OCI-LY1 (cell line): ENCODE measurements at regions not wholly inside any gene's neighbourhood (a gene's known extent, or its start where the extent isn't known, plus 50 kb on each side); places are given as distances from the start of the nearest gene placed in this dataset.
A peak's percentile ranks its signal among the peaks of the same experiment; 100 is the strongest.

Experiments used
- H2AFZ ChIP-seq: fragments of 200-600 bp; sonication (generic), shearing (Covaris generic); 2 replicates; pipeline ENCODE4 v1.6.0; 2014; ENCODE audit warnings: antibody characterized with exemption, mild to moderate bottlenecking, low read length
- H3F3A ChIP-seq: fragments of 200-600 bp; sonication (generic), shearing (Covaris generic); 2 replicates; pipeline ENCODE4 v1.6.0; 2014; ENCODE audit warnings: mild to moderate bottlenecking, antibody characterized with exemption, low read length, moderate library complexity; ENCODE audit not compliant: insufficient read depth
- H3K27ac ChIP-seq: fragments of 200-600 bp; sonication (generic); 2 replicates; pipeline ENCODE4 v1.5.1; 2014; ENCODE audit warnings: low read length, mixed run types, mild to moderate bottlenecking, low read depth; ENCODE audit not compliant: poor library complexity, severe bottlenecking
- H3K27me3 ChIP-seq: fragments of 200-600 bp; sonication (generic); 2 replicates; pipeline ENCODE4 v1.6.0; 2014; ENCODE audit warnings: antibody characterized with exemption, mild to moderate bottlenecking, low read length, moderate library complexity; ENCODE audit not compliant: insufficient read depth
- H3K36me3 ChIP-seq: fragments of 200-600 bp; sonication (generic); 2 replicates; pipeline ENCODE4 v1.6.1; 2014; ENCODE audit warnings: mild to moderate bottlenecking, antibody characterized with exemption, low read length, moderate library complexity, mixed read lengths; ENCODE audit not compliant: insufficient read depth
- H3K4me1 ChIP-seq: fragments of 200-600 bp; sonication (generic); 2 replicates; pipeline ENCODE4 v1.5.1; 2014; ENCODE audit warnings: mild to moderate bottlenecking, low read length, moderate library complexity; ENCODE audit not compliant: insufficient read depth, severe bottlenecking
- H3K4me2 ChIP-seq: fragments of 200-600 bp; sonication (generic), shearing (Covaris generic); 2 replicates; pipeline ENCODE4 v1.6.1; 2014; ENCODE audit warnings: low read length
- H3K4me3 ChIP-seq: fragments of 200-600 bp; sonication (generic); 2 replicates; pipeline ENCODE4 v1.5.1; 2014; ENCODE audit warnings: low read length, low read depth, mild to moderate bottlenecking, mixed read lengths; ENCODE audit not compliant: poor library complexity, severe bottlenecking
- H3K79me2 ChIP-seq: fragments of 200-600 bp; shearing (Covaris generic); 2 replicates; pipeline ENCODE4 v1.6.1; 2016; ENCODE audit warnings: mixed run types, low read length, mixed read lengths; ENCODE audit not compliant: insufficient read depth
- H3K9ac ChIP-seq: fragments of 200-600 bp; sonication (generic), shearing (Covaris generic); 2 replicates; pipeline ENCODE4 v1.6.1; 2014; ENCODE audit warnings: mild to moderate bottlenecking, low read length, mixed read lengths
- H3K9me2 ChIP-seq: fragments of 200-600 bp; sonication (generic), shearing (Covaris generic); 2 replicates; pipeline ENCODE4 v1.6.1; 2014; ENCODE audit warnings: low read depth, mild to moderate bottlenecking, low read length, mixed read lengths
- H3K9me3 ChIP-seq: fragments of 200-600 bp; shearing (Covaris generic); 2 replicates; pipeline ENCODE4 v1.6.1; 2014; ENCODE audit warnings: low read length, mixed read lengths
- H4K20me1 ChIP-seq: fragments of 200-600 bp; sonication (generic), shearing (Covaris generic); 2 replicates; pipeline ENCODE4 v1.6.0; 2016; ENCODE audit warnings: mild to moderate bottlenecking, low read length; ENCODE audit not compliant: insufficient read depth
- EZH2 ChIP-seq: fragments of 200-600 bp; sonication (generic), shearing (Covaris generic); IDR thresholded peaks from 2 replicates; pipeline ENCODE4 v1.8.0; 2017; ENCODE audit warnings: borderline replicate concordance, mixed run types, mild to moderate bottlenecking, antibody characterized with exemption, low read length, moderate library complexity, mixed read lengths
- TF ChIP-seq, protein P1 (sequence below): fragments of 200-600 bp; sonication (generic), shearing (Covaris generic); IDR thresholded peaks from 2 replicates; pipeline ENCODE4 v1.5.1; 2017; ENCODE audit warnings: mild to moderate bottlenecking, antibody characterized with exemption, low read length, moderate library complexity, mixed read lengths

DNA sequence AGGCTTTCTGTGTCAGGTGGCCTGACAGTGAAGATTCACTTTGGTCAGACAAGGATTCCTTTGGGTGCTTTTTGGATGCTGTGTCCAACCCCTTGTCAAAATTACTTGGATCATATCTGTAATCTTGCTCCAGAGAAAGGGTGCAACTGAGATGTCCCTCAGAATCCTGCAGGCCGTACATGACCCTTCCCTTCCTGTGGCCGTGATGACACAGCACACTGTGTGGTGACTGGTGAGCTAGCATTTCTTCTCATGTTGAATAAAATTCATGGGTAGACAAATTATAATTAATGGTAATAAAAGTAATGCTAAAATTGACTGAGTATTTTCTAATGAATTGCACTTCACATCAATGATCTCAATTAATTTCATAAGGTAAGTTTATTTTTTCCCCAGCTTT, 356.2 kb downstream of the LPIN1 start:
- Histone ChIP-seq H2AFZ (no peak overlapping the region), H3K27me3 (no peaks in the 10 kb centered on the region), H3K9ac (no peak overlapping the region), H3K9me2 (no peaks in the 10 kb centered on the region), H3K4me2 (no peak overlapping the region), H3K4me1 (peaks cover 89% of the 10 kb centered on the region), H4K20me1 (no peaks in the 10 kb centered on the region), H3K36me3 (peaks cover 64% of the 10 kb centered on the region), H3K4me3 (no peak overlapping the region), H3K9me3 (no peaks in the 10 kb centered on the region; the same call in 1 of the 2 replicates), H3K27ac (peak overlapping the region; percentile 95), H3F3A (peaks cover 29% of the 10 kb centered on the region), H3K79me2 (peaks cover 12% of the 10 kb centered on the region)
- TF ChIP-seq EZH2, result no peak
- TF ChIP-seq, protein P1, sequence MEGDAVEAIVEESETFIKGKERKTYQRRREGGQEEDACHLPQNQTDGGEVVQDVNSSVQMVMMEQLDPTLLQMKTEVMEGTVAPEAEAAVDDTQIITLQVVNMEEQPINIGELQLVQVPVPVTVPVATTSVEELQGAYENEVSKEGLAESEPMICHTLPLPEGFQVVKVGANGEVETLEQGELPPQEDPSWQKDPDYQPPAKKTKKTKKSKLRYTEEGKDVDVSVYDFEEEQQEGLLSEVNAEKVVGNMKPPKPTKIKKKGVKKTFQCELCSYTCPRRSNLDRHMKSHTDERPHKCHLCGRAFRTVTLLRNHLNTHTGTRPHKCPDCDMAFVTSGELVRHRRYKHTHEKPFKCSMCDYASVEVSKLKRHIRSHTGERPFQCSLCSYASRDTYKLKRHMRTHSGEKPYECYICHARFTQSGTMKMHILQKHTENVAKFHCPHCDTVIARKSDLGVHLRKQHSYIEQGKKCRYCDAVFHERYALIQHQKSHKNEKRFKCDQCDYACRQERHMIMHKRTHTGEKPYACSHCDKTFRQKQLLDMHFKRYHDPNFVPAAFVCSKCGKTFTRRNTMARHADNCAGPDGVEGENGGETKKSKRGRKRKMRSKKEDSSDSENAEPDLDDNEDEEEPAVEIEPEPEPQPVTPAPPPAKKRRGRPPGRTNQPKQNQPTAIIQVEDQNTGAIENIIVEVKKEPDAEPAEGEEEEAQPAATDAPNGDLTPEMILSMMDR, result no peak

DNA sequence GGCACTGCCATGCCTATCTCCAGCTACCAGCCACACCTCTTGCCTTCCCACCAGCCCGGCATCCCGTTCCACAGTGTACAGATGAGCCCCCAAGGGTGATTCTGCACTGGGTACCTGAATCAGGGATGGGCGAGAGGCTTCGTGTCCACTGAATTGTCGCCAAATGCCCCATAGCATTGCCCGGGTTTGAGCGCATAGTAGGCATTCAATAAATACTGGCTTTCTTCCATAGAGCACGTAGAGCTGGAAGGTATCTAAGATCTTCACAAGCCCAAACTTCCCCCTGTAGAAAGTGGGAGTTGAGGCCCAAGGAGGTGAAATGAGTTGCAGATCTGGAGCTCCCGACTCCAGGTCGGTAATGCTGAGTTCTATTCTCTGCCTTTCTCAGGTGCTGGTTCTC, 358.7 kb downstream of the LPIN1 start:
- H2AFZ ChIP-seq, result no peak overlapping the region
- H4K20me1 ChIP-seq, result no peaks in the 10 kb centered on the region
- H3K9me3 ChIP-seq, result no peaks in the 10 kb centered on the region; the same call in 1 of the 2 replicates
- TF ChIP-seq EZH2, result no peak
- TF ChIP-seq, protein P1, result no peak
- peak overlapping the region; percentile 77 for H3K4me3 ChIP-seq
- H3K9me2 ChIP-seq, result no peaks in the 10 kb centered on the region
- peak overlapping the region; percentile 97 for H3K27ac ChIP-seq
- no peak overlapping the region for H3K9ac ChIP-seq
- peaks cover 88% of the 10 kb centered on the region for H3K4me1 ChIP-seq
- H3K79me2 ChIP-seq, result peaks cover 32% of the 10 kb centered on the region
- H3K4me2 ChIP-seq, result peak overlapping the region; percentile 88; the same call in 1 of the 2 replicates
- peaks cover 19% of the 10 kb centered on the region for H3F3A ChIP-seq
- H3K36me3 ChIP-seq, result peaks cover 82% of the 10 kb centered on the region
- no peaks in the 10 kb centered on the region for H3K27me3 ChIP-seq

DNA sequence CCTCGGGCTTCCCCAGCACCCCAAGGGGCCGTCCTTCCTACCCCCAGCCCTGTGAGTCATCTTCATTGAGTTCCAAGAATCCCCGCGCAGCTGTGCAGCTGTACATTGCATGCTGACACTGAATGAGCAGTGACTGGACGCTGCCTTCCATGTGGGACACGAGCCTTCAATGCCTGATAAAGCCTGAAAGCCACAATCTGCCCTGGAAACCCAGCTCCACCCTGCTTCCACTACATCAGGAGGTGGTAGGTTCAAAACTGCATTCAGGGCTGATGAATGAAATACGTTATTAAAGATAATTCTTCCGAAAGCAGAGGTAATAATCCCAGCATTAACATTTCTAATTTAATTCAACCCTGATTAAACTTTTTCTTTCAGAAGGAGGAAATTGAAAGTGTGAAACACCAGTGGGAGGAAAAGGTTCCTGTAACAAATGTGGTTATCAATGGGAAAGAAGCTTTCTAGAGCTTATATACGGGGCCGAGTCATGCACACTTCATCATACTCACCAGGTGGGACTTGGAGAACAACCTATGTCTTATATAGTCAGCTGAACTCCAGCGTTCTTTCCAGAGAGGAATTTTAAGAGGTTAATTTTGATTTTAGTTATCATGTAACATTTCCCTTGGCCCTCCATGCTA, 360.1 kb downstream of the LPIN1 start:
- Histone ChIP-seq H3K9me2 (no peaks in the 10 kb centered on the region), H3K36me3 (peaks cover 79% of the 10 kb centered on the region), H3K4me1 (peaks cover 88% of the 10 kb centered on the region), H3K4me3 (peak overlapping the region; percentile 77), H3K9me3 (no peaks in the 10 kb centered on the region; the same call in 1 of the 2 replicates), H3K4me2 (peak overlapping the region; percentile 88), H3K79me2 (peaks cover 34% of the 10 kb centered on the region), H3K9ac (peak overlapping the region; percentile 96), H3F3A (peaks cover 12% of the 10 kb centered on the region), H2AFZ (no peak overlapping the region), H3K27me3 (no peaks in the 10 kb centered on the region), H4K20me1 (no peaks in the 10 kb centered on the region), H3K27ac (peak overlapping the region; percentile 97)
- TF ChIP-seq, protein P1, result no peak
- TF ChIP-seq EZH2, result no peak
